ENCODE measurements at regions not wholly inside any gene's neighbourhood (a gene's known extent, or its start where the extent isn't known, plus 50 kb on each side); places are given as distances from the start of the nearest gene placed in this dataset.

- no peak for DNase-seq (ENCODE audit: low spot score)
Measured at GRCh38 chr5:30932273-30933017, 261.0 kb upstream of the CDH6 start.

GRCh38 chr5:30930736-30931135, 262.8 kb upstream of the CDH6 start:
- DNase-seq (ENCODE audit: low spot score) = no peak

- no peak for DNase-seq (ENCODE audit: low spot score)
Measured at GRCh38 chr5:30928956-30929355, 264.5 kb upstream of the CDH6 start.

DNA sequence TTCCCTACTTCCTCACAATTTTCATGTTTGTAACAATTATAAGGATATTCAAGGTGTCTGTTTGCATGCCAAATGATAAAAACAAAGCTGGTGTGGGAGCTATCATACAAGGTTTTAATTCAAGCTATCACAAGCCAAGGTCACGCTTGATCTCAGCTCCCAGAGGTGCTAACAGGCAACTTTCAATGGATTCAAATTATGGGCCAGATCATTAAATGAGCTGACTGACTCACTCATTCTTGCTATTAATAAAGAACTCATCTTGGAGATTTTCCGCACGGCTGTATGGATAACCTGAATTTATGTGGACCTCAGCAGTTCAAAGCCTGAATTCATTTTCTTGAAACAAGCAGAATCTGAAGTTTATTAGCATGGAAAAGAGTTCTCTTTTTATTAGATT, 267.3 kb upstream of the CDH6 start:
- no peak for DNase-seq (ENCODE audit: low spot score)

DNA sequence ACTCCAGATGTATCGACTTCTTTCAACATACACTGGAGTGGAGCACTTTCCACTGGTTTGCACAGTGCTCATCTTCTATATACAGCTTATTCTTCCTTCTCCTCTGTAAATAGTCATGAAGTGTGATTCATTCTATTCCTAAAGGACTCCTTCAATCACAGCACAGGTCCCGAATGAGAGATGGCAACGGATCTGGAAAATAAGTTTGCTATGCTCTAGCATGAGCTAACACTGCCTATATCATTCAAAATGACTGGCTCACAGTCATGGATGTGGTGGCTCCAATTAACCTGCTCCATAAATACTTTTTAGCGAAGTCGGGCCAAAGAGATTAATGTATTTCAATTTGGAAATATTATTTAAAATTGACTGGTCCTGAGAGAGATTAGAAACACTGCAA, 272.1 kb upstream of the CDH6 start:
- no peak for DNase-seq (ENCODE audit: low spot score)

- DNase-seq (ENCODE audit: low spot score) = no peak
Measured at GRCh38 chr5:30918171-30918570, 275.3 kb upstream of the CDH6 start.

- DNase-seq (ENCODE audit: low spot score) = no peak
Measured at GRCh38 chr5:30908356-30908755, 285.1 kb upstream of the CDH6 start.

- DNase-seq (ENCODE audit: low spot score) = no peak
Measured at GRCh38 chr5:30900367-30900766, 293.1 kb upstream of the CDH6 start.

GRCh38 chr5:30894811-30895210, 298.7 kb upstream of the CDH6 start:
- DNase-seq (ENCODE audit: low spot score) = no peak

DNA sequence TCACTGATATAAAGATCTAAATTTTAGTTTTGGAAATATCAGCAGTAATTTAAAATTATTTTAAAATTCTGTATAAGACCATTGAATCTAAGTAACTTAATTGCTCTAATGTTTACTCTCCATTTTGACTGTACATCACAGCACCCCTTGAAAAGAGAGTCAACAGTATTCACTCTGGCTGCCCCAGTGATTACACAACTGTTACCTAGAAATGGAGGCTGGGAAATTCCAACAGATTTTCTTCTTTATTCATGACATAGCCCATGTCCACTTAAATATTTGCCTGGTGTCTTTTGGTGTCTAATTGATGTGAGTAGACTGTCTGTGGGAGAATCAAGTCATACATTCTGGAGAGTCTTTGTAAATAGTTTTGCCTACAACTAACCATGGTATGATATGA, 301.8 kb upstream of the CDH6 start:
- no peak for DNase-seq (ENCODE audit: low spot score)

DNA sequence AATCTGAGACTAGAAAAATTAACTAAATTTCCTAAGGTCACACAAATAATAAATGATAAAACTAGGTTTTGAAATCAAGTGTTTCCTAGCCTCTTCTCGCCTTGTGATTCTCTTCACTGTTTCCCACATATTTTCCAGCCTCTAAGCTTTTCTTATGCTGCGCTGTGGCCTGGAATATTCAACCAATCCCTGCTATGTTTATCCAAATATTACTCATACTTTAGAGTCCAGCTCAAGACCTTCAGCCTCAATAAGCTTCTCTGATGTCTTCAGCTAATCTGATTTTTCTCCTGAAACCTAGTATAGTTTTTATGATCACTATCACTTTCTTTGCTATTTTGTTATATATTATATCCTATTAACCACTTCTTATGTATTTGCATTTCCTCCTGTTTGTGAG, 303.1 kb upstream of the CDH6 start:
- DNase-seq (ENCODE audit: low spot score) = no peak

- DNase-seq (ENCODE audit: low spot score) = no peak
Measured at GRCh38 chr5:30880514-30880913, 313.0 kb upstream of the CDH6 start.

DNA sequence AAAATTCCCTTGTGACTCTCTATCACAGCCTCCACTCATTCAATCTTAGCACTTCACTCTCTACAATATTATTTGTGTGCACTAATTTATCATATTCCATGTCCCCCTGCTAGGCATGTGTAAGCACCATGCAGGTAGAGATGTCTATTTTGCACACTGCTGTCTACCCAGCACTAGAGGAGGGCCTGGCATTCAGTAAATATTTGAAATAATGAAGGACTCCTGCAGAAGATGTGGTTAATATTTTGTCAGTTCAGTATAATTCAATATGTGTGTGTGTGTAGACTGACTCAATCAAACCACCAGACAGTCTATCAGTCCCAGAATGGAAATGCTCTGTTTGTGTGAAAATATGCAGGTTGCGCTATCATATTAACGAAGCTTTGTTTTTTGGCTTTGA, 313.6 kb upstream of the CDH6 start:
- DNase-seq (ENCODE audit: low spot score) = no peak

- DNase-seq (ENCODE audit: low spot score) = no peak
Measured at GRCh38 chr5:30878746-30879145, 314.7 kb upstream of the CDH6 start.

DNA sequence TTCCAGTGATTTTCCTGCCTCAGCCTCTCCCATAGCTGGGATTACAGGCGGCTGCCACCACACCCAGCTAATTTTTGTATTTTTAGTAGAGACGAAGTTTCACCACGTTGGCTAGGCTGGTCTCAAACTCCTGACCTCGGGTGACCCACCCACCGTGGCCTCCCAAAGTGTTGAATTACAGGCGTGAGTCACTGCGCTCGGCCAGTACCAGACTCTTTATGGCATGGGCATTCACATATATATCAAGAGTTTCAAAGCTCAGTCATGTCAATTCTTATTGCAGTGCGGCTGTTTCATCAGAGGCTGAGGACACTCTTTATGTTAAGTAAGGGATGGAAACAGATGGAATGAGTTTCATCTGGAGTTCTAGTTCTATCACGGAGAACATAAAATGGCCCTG, 315.2 kb upstream of the CDH6 start:
- DNase-seq (ENCODE audit: low spot score) = no peak

DNA sequence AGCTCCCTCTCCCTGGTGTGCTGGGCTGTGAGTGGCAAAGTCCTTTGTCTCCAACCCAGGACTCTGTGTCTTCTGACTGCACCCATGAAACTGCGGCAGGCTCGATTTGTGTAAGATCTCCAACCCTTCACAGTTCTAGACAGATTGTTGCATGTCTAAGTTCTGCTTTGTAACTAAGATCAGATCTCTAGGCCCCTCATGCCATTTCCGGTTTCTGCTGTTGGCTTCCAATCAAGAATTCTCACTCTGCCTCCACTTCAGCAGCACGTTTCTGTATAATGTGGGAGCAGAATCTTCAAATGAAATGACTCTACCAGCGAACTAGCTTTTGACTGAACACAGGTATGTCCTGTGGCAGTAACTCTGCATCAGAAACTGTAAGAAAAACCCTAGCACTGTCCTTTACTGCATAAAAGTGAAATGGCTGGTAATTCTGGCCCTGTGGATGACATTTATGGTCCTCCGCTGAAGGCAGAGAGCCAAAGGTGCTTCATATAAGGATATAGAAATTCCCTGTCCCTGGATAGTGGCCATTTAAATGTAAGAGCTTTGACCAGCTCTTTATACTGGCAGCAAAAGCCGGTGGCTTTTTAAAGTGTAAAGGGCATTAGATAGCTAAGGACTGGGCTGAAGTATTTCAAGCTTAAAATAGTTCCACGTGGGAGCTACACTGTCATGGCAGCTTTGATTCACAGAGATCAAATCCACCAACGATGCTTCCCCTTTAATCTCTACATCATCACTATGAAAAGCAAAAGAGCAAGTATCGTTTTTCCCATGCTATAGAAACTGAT, 319.0 kb upstream of the CDH6 start:
- no peak for DNase-seq (ENCODE audit: low spot score)

DNA sequence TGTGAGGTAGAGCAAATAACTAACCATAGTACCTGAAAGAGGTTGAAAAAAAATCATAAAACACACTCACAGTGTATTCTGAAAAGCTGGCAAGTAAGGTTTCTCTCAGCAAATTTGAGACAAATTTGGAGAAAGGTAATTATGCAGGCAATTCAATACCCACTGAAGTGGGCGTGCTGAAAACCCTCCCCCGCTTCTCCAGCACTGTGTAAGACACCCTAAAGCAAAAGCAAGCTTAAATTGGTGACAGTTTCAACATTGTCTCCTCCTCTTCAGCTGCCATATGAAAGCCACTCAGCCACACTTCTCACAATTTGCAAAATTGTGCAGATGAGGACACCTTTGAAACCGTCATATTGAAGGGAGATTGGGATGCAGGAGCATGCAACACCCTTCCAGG, 322.3 kb upstream of the CDH6 start:
- no peak for DNase-seq (ENCODE audit: low spot score)

DNA sequence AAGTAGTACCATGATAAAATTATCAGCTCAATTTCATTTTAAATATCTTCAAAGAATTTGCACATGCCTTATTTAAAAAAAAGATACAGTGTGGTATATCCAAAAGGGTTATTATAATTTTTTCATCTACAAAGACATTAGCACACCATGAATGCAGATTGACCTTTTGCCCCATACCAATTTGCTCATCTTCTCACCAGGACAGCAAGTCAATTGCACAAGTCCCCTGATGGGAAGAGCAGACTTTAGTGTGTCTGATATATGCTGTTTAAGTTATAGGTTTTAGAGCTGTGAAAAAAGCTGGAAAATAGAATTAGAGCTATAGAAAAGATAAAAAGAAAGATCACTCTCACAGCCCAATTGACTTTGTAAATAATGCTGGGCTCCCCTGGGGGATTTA, 325.8 kb upstream of the CDH6 start:
- no peak for DNase-seq (ENCODE audit: low spot score)

DNA sequence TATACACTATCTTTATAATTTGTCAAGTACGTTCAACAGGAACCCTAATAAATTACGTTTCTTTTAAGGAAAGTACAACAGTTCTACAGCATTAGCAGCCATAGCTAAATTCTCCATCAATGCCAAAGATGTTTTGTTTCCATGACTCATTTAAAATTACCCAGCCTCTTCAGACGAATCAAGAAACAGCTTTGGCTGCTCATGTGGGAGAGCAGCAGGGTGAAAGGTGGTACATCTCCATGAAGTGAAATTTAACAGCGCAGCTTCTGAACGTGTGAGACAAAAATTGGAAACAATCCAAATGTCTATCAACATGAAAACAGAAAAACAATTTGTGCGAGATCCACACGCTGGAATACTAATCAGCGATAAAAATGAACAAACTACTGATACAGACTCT, 327.3 kb upstream of the CDH6 start:
- DNase-seq (ENCODE audit: low spot score) = no peak

DNA sequence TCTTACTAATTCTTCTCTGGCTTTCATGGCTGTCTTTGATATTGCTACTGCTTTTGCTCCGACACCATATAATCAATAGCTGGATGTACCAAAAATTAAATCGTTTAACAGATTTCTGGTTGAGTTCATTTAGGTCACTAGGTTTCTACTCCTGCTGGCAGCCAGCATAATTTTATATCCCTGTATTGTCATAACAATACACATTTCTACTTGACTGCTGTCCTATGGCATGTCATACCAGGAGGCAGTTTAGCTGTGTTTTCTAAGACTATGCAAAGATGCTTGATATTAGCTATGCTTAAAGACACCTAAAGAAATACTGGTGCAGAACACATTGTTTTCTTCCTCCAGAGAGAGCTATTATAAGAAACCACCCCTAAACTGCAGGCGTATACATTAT, 337.2 kb upstream of the CDH6 start:
- DNase-seq (ENCODE audit: low spot score) = no peak

DNA sequence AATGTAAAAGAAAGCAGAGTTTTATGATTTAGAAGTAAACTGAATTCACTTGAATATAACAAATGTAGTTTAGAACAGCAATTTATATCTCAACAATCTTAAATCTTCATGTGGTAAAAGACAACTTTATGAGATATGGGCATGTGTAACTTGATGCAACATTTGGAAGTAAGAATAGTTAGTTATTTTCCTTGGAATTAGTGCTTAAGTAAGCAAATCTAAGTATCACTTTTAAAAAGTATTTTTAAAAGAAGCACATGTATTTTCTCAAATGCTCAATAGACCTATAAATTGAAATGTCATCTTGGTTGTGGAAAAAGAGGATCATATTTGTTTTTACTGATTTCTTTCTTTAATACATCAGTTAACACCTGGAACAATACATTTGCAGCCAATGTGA, 340.3 kb upstream of the CDH6 start:
- DNase-seq (ENCODE audit: low spot score) = no peak

GRCh38 chr5:30850866-30851265, 342.6 kb upstream of the CDH6 start:
- DNase-seq (ENCODE audit: low spot score) = no peak

DNA sequence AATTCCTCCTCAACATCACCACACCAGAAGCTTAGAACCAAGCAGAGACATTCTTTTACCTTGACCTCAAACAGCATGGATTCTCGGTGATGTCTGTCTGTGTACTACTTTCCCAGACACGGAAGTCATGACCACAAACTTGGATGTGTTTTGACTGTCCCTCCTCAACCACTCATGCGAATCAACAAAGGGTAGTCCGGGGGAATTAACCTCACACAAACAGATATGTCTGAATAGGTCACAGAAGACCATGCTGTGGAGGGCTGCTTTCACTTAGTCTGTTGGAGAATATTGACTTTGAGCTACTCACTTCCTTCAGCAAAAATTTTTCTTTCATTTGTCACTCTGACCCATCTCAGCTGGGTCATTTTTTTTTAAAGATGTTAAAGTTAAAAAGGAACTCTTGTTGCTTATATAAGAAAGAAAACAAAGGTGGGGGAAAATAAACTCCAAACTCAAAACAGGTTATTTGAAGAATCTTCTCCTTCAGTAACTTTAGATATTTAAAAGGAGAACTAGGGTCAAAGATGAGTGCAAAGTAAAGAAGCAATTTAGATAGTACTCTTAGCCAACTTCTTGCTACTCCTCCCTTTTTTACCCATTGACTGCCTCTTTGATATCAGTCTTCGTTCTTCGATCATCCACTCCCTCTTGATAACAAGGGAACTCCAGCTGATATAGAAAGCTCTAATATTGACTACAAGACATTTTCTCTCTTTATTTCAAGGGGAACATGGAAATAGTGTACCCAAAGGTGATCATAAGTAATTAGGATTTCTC, 343.4 kb upstream of the CDH6 start:
- DNase-seq (ENCODE audit: low spot score) = no peak
